ENCODE measurements at regions not wholly inside any gene's neighbourhood (a gene's known extent, or its start where the extent isn't known, plus 50 kb on each side); places are given as distances from the start of the nearest gene placed in this dataset.

- DNase-seq: no peak
Measured at GRCh38 chr2:123200035-123200434, 825.1 kb upstream of the CNTNAP5 start.

- DNase-seq: no peak
Measured at GRCh38 chr2:123207245-123207644, 817.8 kb upstream of the CNTNAP5 start.

- DNase-seq: no peak
Measured at GRCh38 chr2:123209202-123209601, 815.9 kb upstream of the CNTNAP5 start.

- DNase-seq: no peak
Measured at GRCh38 chr2:123211181-123211580, 813.9 kb upstream of the CNTNAP5 start.

- peak; percentile 3 for DNase-seq
Measured at GRCh38 chr2:123245156-123245555, 779.9 kb upstream of the CNTNAP5 start.

GRCh38 chr2:123258877-123259539 is 766.1 kb upstream of the CNTNAP5 start:
- DNase-seq: no peak

- DNase-seq: no peak
Measured at GRCh38 chr2:123262856-123263255, 762.2 kb upstream of the CNTNAP5 start.

GRCh38 chr2:123283431-123283830 is 741.7 kb upstream of the CNTNAP5 start:
- DNase-seq: no peak

GRCh38 chr2:123303731-123304130 is 721.4 kb upstream of the CNTNAP5 start:
- DNase-seq: no peak
